Ishikawa (cell line): ENCODE measurements at regions not wholly inside any gene's neighbourhood (a gene's known extent, or its start where the extent isn't known, plus 50 kb on each side); places are given as distances from the start of the nearest gene placed in this dataset.

Source experiments
- CEBPB ChIP-seq: IDR thresholded peaks from 2 replicates; pipeline ENCODE4 v1.6.1; 2012
- EP300 ChIP-seq: IDR thresholded peaks from 2 replicates; pipeline ENCODE4 v1.6.1; 2012; ENCODE audit warnings: borderline replicate concordance
- FOXM1 ChIP-seq: IDR thresholded peaks from 2 replicates; pipeline ENCODE4 v1.6.1; 2012; ENCODE audit warnings: low read depth, borderline replicate concordance
- MAX ChIP-seq: IDR thresholded peaks from 2 replicates; pipeline ENCODE4 v1.6.1; 2012
- NFIC ChIP-seq: IDR thresholded peaks from 2 replicates; pipeline ENCODE4 v1.6.1; 2012
- RAD21 ChIP-seq: IDR thresholded peaks from 2 replicates; pipeline ENCODE4 v1.6.1; 2012; ENCODE audit warnings: low read depth
- REST ChIP-seq: IDR thresholded peaks from 2 replicates; pipeline ENCODE4 v1.6.1; 2012; ENCODE audit warnings: low read depth, mild to moderate bottlenecking
- TAF1 ChIP-seq: IDR thresholded peaks from 2 replicates; pipeline ENCODE4 v1.6.1; 2012; ENCODE audit warnings: low read depth, mild to moderate bottlenecking
- TEAD4 ChIP-seq: IDR thresholded peaks from 2 replicates; pipeline ENCODE4 v1.6.1; 2012
- USF1 ChIP-seq: IDR thresholded peaks from 2 replicates; pipeline ENCODE4 v1.6.1; 2012
- YY1 ChIP-seq: IDR thresholded peaks from 2 replicates; pipeline ENCODE4 v1.6.1; 2012; ENCODE audit warnings: low read depth

DNA sequence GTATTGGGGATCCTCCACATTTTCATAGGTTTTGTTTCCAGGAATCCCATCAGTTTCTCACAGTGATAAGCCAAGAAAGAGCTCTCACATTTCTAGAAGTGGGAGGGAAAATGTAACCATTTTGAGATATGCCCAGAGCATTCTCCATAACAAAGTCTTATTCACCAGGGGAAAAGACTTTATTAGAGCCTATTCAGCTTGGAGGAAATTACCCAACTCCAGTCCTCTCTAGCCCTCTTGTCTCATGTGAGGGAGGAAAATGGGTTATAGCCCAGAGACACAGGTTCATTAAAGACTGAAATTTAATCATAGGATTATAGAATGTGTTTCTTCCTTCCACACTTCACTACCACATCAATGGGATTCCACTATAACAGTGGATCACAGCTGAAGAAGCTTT is 61.6 kb upstream of the DYNC1I1 start:
- no peak for TF ChIP-seq MAX
- no peak for TF ChIP-seq RAD21
- TF ChIP-seq EP300: no peak
- TF ChIP-seq YY1: no peak
- TF ChIP-seq TAF1: no peak
- no peak for TF ChIP-seq REST
- no peak for TF ChIP-seq TEAD4
- TF ChIP-seq CEBPB: no peak
- no peak for TF ChIP-seq NFIC
- TF ChIP-seq USF1: no peak
- TF ChIP-seq FOXM1: no peak
